HG03060 (cell line): ENCODE measurements at regions not wholly inside any gene's neighbourhood (a gene's known extent, or its start where the extent isn't known, plus 50 kb on each side); places are given as distances from the start of the nearest gene placed in this dataset.

Source experiments
- ATAC-seq: cut with Tn5 transposase; IDR thresholded peaks from one replicate; pipeline ENCODE4 v1.9.1; 2021; ENCODE audit warnings: low read depth, moderate number of reproducible peaks; ENCODE audit not compliant: unreplicated experiment

- ATAC-seq, result no peak
Observed at GRCh38 chr1:213899413-213899812, 88.4 kb upstream of the PROX1 start.

GRCh38 chr1:213905344-213905743, 82.4 kb upstream of the PROX1 start:
- no peak for ATAC-seq

GRCh38 chr1:213908521-213908920, 79.3 kb upstream of the PROX1 start:
- no peak for ATAC-seq

- ATAC-seq, result no peak
Observed at GRCh38 chr1:213914392-213914791, 73.4 kb upstream of the PROX1 start.

GRCh38 chr1:213921311-213921710, 66.5 kb upstream of the PROX1 start:
- no peak for ATAC-seq

- no peak for ATAC-seq
Observed at GRCh38 chr1:213921712-213922111, 66.1 kb upstream of the PROX1 start.

- ATAC-seq, result no peak
Observed at GRCh38 chr1:213925531-213926182, 62.1 kb upstream of the PROX1 start.

- ATAC-seq, result no peak
Observed at GRCh38 chr1:213927846-213928245, 59.9 kb upstream of the PROX1 start.

GRCh38 chr1:213929398-213929797, 58.4 kb upstream of the PROX1 start:
- no peak for ATAC-seq

- ATAC-seq, result no peak
Observed at GRCh38 chr1:213931836-213932235, 55.9 kb upstream of the PROX1 start.

GRCh38 chr1:213933336-213933735, 54.4 kb upstream of the PROX1 start:
- no peak for ATAC-seq

GRCh38 chr1:213934649-213935048, 53.1 kb upstream of the PROX1 start:
- ATAC-seq, result no peak

GRCh38 chr1:213936571-213936970, 51.2 kb upstream of the PROX1 start:
- ATAC-seq, result no peak
